NCI-H2107 treated with DMSO at 0.1 percent for 48 hours (cell line): ENCODE measurements at regions not wholly inside any gene's neighbourhood (a gene's known extent, or its start where the extent isn't known, plus 50 kb on each side); places are given as distances from the start of the nearest gene placed in this dataset.

Source experiments
- DNase-seq: peaks from one replicate; lab custom pipeline; 2025; ENCODE audit not compliant: unreplicated experiment; lab: John Stamatoyannopoulos, UW

GRCh38 chrX:11039926-11040325 is 71.2 kb upstream of the HCCS start:
- DNase-seq: no peak

- DNase-seq: no peak
Measured at GRCh38 chrX:11040405-11040804, 70.7 kb upstream of the HCCS start.

GRCh38 chrX:11040996-11041395 is 70.1 kb upstream of the HCCS start:
- no peak for DNase-seq

- no peak for DNase-seq
Measured at GRCh38 chrX:11050013-11050412, 61.1 kb upstream of the HCCS start.

GRCh38 chrX:11053351-11053750 is 57.8 kb upstream of the HCCS start:
- no peak for DNase-seq

GRCh38 chrX:11056322-11057176 is 54.6 kb upstream of the HCCS start:
- no peak for DNase-seq

- DNase-seq: no peak
Measured at GRCh38 chrX:11059933-11060332, 51.2 kb upstream of the HCCS start.
